Aorta (tissue), 5 donors: ENCODE measurements at regions not wholly inside any gene's neighbourhood (a gene's known extent, or its start where the extent isn't known, plus 50 kb on each side); places are given as distances from the start of the nearest gene placed in this dataset.

ENCODE experiments used
- ATAC-seq: fragments of 200-7000 bp; cut with Tn5 transposase; one replicate; pipeline ENCODE4 v1.9.1; 2022; ENCODE audit warnings: moderate library complexity; ENCODE audit not compliant: low FRiP score
- DNase-seq, 2 donors: peaks; one replicate each; pipeline ENCODE4 v3.0.0-alpha.2; 2020
- H3K27ac ChIP-seq, 2 donors: one replicate each; pipeline ENCODE4 v1.5.1; 2013; ENCODE audit warnings: low read length in 2 of 2, mild to moderate bottlenecking in 2 of 2, moderate library complexity in 2 of 2, control low read depth in 1 of 2, inconsistent platforms in 1 of 2, low read depth in 1 of 2
- H3K27me3 ChIP-seq, 2 donors: one replicate each; pipeline ENCODE4 v1.6.1; 2013; ENCODE audit warnings: control low read depth in 1 of 2, low read length in 1 of 2, mild to moderate bottlenecking in 1 of 2, moderate library complexity in 1 of 2; ENCODE audit not compliant: insufficient read depth in 2 of 2, control insufficient read depth in 1 of 2
- H3K36me3 ChIP-seq, 2 donors: one replicate each; pipeline ENCODE4 v1.6.1; 2013; ENCODE audit warnings: control low read depth in 1 of 2, low read length in 1 of 2, mild to moderate bottlenecking in 1 of 2; ENCODE audit not compliant: insufficient read depth in 2 of 2, control insufficient read depth in 1 of 2
- H3K4me1 ChIP-seq, 2 donors: one replicate each; pipeline ENCODE4 v1.6.1; 2013; ENCODE audit warnings: low read length in 2 of 2, control low read depth in 1 of 2, mild to moderate bottlenecking in 1 of 2, moderate library complexity in 1 of 2; ENCODE audit not compliant: insufficient read depth in 2 of 2, control insufficient read depth in 1 of 2
- H3K4me3 ChIP-seq, 2 donors: one replicate each; pipeline ENCODE4 v1.5.1; 2013; ENCODE audit warnings: low read length in 2 of 2, control low read depth in 1 of 2, mild to moderate bottlenecking in 1 of 2
- H3K9me3 ChIP-seq: one replicate; pipeline ENCODE4 v1.6.1; 2013; ENCODE audit warnings: mild to moderate bottlenecking, low read length; ENCODE audit not compliant: control insufficient read depth
- WGBS, 2 donors: extraction: QIAGEN DNeasy Blood & Tissue Kit; methylation state at CpG; one replicate each; pipeline ENCODE4 v1.1.7; 2013; 5-methylcytosine and 5-hydroxymethylcytosine counted together
- intact Hi-C, 2 donors: fragments of 100-400 bp; cut with DNase I; formaldehyde crosslinking; loops; one replicate each; pipeline versions ENCODE4 v1.14.2 to v1.15.0; 2022
- donor health status: healthy with polysubstance abuse.
- donor health status: Bipolar disorder and iron deficiency.
- donor health status: DM: no; HTN: no; CAD: no.
- donor health status: DM: no; HTN: no; CAD: no.
- donor health status: DM: yes; HTN: yes; CAD: no.

DNA sequence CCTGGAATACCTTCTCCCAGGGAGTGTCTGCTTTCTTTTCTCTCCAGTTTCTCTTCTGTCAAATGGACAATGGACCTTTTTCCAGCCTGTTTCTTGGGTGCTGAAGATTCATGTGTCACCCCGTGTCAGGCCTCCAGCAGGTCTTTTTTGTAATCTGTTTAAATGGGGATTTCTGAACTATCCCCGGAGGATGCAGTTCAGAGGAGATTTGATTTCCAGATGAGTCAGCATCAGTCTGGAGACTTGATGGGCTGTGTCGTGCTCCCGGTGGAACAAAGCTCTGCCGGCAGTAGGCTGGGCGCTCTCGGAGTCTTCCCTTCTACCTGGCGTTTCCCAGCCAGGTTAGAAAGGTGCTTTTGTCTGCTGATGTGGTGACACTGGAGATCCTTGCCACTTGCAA is 440.6 kb downstream of the HS3ST3B1 start:
- Histone ChIP-seq H3K27ac (no peak overlapping the region), H3K36me3 (no peaks in the 10 kb centered on the region), H3K9me3 (no peaks in the 10 kb centered on the region), H3K27me3 (no peaks in the 10 kb centered on the region), H3K4me1 (no peaks in the 10 kb centered on the region), H3K4me3 (no peak overlapping the region)
- WGBS, 2 donors, result 60 to 67% methylated on average over 8 of the region's 8 CpGs
- ATAC-seq (no peak), DNase-seq (no peak)
- intact Hi-C loops, result no loop called here

DNA sequence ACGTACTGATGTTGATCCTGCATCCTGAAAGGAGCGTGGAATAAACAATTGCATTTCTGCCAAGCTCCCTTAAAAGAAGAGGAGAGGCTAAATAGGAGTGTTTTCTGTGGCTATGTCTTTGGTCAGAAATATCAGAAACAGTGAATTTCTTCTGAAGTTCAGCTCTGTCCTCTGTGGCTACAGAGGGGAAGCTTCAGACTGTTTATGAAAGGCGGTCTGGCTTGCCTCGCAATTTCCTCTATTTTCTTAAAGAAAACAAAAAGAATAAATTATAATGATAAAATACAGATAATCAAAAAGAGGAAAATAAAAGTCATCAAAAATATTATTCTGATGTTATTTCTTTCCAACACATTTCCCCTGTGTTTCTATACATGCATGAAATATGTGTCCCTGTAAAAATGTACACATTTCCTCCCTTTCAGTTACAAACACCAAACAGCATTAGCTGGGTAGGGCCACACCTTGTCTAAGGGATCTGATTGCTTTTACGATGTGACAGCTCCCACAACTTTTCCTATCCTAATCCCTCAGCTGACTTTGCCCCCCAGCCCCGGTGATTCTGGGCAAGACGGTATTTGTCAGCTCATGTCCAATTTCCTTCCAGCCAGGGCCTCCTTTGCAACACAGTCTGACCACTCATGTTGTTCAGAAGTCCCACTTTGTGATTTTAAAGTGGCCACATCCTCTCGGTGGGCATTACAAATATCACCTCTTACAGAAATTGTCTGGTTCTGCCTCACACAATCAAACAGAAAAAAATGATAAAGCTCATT is 439.0 kb downstream of the HS3ST3B1 start:
- no peaks in the 10 kb centered on the region for H3K9me3 ChIP-seq
- no peak overlapping the region for H3K27ac ChIP-seq
- WGBS, 2 donors, result 40 to 51% methylated on average over 8 of the region's 8 CpGs
- no peaks in the 10 kb centered on the region for H3K4me1 ChIP-seq
- intact Hi-C loops, result no loop called here
- no peaks in the 10 kb centered on the region for H3K36me3 ChIP-seq
- no peaks in the 10 kb centered on the region for H3K27me3 ChIP-seq
- no peak for DNase-seq
- ATAC-seq, result no peak
- H3K4me3 ChIP-seq, result no peak overlapping the region

DNA sequence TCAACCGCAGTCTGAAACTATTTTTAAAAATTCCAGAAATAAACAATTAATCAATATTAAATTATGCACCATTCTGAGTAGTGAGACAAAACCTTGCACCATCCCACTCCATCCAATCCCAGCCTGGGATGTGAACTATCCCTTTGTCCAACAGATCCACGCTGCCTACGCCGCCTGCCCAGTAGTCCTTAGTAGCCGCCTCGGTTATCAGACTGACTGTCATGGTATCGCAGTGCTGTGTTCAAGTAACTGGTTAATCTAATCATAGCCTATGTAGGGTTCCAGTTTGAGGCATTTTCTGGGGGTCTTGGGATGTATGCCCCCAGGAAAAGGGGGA is 437.7 kb downstream of the HS3ST3B1 start:
- DNase-seq (no peak), ATAC-seq (no peak)

DNA sequence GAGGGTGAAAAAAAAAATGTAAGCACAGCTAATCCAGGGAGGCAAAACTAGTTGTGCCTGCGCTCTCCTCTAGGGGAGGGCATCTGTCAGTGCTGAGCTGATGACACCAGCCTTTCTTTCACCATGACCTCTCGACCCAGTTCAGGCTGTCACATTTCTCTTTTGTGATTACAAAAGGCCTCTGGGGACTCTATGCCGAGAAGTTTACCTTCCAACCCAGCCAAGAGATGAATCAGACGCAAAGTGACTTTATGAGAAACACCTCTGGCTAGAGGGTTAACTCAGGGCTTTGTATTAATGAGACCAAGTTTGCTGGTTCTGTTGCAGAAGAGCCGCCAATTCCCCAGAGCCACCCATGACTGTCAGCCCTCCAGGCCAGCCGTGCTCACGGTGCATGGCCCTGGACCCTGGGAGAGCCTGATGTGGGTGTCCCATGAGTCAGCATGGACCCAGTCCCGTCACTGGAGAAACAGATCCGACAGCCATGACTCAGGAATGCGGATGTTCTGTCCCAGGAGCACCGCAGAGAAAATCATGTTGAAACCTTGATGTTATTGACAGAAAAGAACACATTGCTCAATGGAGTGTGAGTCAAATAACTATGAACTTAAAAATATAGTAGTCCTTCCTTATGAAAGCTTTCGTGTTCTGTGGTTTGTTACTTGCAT is 437.2 kb downstream of the HS3ST3B1 start:
- intact Hi-C loops, result no loop called here
- ATAC-seq, result peak; percentile 62
- Histone ChIP-seq H3K27me3 (no peaks in the 10 kb centered on the region), H3K27ac (no peak overlapping the region), H3K36me3 (no peaks in the 10 kb centered on the region), H3K4me1 (no peaks in the 10 kb centered on the region), H3K4me3 (no peak overlapping the region), H3K9me3 (no peaks in the 10 kb centered on the region)
- 20 to 23% methylated on average over 12 of the region's 12 CpGs for WGBS, 2 donors
- peak; percentile 71 to 82 for DNase-seq

More for the DNA sequence above, 437.7 kb downstream of the HS3ST3B1 start:
- no peaks in the 10 kb centered on the region for H3K9me3 ChIP-seq
- H3K27ac ChIP-seq, result no peak overlapping the region
- 89 to 91% methylated on average over 7 of the region's 7 CpGs for WGBS, 2 donors
- no peaks in the 10 kb centered on the region for H3K36me3 ChIP-seq
- no peaks in the 10 kb centered on the region for H3K4me1 ChIP-seq
- no peak overlapping the region for H3K4me3 ChIP-seq
- intact Hi-C loops, result no loop called here
- no peaks in the 10 kb centered on the region for H3K27me3 ChIP-seq

DNA sequence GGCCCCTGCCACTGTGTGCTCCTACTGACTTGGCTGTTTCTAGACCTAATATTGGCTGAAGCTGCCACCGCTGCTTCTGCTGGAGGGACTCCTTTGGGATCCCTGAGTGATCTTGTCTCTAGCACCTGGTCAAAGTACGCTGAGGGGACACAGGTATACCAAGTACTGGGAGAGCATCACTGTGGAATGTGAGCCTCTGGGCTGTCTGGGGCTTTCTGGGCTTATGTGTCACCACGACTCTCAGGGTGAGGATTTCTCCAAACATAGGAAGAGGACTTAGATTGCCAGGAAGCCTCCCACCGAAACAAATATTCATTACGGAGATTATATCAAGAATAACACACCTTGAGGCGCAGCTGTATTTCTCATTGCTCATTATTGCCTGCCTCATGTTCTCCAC is 435.8 kb downstream of the HS3ST3B1 start:
- Histone ChIP-seq H3K4me1 (no peaks in the 10 kb centered on the region), H3K36me3 (no peaks in the 10 kb centered on the region), H3K4me3 (no peak overlapping the region), H3K9me3 (peaks cover under 1% of the 10 kb centered on the region), H3K27ac (no peak overlapping the region), H3K27me3 (no peaks in the 10 kb centered on the region)
- WGBS, 2 donors, result 69 to 72% methylated on average over 6 of the region's 6 CpGs
- ATAC-seq (no peak), DNase-seq (no peak)
- intact Hi-C loops, result no loop called here

DNA sequence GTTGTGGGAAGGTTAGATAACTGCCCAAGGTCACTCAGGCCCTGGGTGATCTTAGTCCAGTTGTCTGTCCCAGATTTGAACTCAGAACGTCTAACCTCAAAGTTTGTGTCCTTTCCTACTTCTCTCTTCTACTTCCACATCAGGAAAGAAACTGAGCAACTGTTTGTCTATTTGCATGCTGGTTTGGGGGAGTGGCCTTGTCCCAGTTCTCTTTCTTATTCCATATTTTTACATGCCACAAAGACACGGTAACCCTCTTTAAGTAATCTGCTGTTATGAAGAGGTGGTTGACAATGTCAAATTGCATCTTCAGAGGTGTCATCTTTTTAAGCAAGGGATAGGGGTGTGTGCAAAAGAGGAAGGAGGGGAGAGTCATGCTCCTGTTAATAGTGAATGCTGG is 432.5 kb downstream of the HS3ST3B1 start:
- Histone ChIP-seq H3K27me3 (no peaks in the 10 kb centered on the region), H3K36me3 (no peaks in the 10 kb centered on the region), H3K4me1 (no peaks in the 10 kb centered on the region), H3K9me3 (peaks cover 1% of the 10 kb centered on the region), H3K27ac (no peak overlapping the region), H3K4me3 (no peak overlapping the region)
- 85 to 94% methylated on average over 2 of the region's 2 CpGs for WGBS, 2 donors
- intact Hi-C loops, result no loop called here
- DNase-seq (no peak), ATAC-seq (no peak)

DNA sequence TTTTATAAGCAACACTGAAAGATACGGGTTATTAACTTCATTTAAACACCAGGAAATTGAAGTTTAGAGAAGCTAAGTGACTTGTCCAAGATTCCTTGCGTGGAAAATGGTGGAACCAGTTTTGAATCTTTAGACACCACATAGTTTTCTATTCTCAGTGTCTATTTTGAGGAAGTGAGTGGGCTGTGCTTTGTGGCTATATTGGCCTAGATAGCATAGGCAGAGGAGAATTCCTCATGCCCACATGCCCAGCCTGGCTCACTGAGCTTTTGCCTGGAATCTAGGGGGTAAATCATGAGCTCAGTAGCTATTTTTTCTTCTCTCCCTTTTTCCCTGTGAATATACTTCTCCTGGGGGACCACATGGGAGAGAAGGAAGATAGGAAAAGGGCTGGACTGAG is 431.3 kb downstream of the HS3ST3B1 start:
- Histone ChIP-seq H3K4me3 (no peak overlapping the region), H3K27ac (no peak overlapping the region), H3K36me3 (no peaks in the 10 kb centered on the region), H3K27me3 (no peaks in the 10 kb centered on the region), H3K4me1 (no peaks in the 10 kb centered on the region), H3K9me3 (peaks cover 1% of the 10 kb centered on the region)
- DNase-seq, result no peak
- intact Hi-C loops, result no loop called here
- no peak for ATAC-seq
- WGBS, 2 donors, result 77 to 81% methylated on average over 2 of the region's 2 CpGs

DNA sequence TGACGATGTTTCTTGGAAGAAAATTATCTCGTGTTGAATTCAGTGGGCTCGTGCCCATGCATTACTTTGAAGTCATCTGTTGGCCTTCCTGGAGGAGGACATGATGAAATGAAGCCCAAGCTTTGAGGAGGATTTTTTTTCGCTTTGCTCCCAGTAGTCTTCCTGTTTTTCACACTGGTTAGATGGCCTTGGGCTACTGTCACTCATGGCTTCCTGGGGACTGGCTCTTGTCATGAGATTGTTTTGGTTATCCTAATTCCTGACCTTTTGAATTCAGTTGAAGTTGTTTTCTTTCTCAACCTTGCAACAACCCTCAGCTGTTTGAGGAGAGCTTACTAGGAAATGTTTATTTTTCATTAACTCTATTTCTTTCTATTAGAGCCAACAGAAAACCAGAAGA is 430.7 kb downstream of the HS3ST3B1 start:
- intact Hi-C loops, result no loop called here
- 61 to 78% methylated on average over 4 of the region's 4 CpGs for WGBS, 2 donors

DNA sequence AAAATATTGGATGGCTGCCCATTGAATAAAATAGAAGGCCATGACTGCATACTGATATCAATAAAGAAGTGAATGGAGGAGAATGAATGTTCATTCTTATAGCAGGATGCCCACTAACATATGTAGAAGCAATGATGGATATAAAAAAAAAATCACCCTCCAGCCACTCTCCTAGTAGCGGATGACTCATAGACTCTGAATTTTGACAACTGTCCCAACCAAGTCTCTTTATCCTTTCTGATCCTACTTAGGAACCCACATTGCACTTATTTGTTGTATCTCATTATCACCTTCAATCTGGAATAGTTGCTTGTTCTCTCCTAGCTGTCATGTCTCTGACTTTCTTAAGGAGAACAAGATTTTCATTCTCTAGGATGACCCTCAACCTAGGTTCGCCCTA is 429.9 kb downstream of the HS3ST3B1 start:
- Histone ChIP-seq H3K9me3 (peaks cover 1% of the 10 kb centered on the region), H3K27me3 (no peaks in the 10 kb centered on the region), H3K4me1 (no peaks in the 10 kb centered on the region), H3K36me3 (no peaks in the 10 kb centered on the region), H3K27ac (no peak overlapping the region), H3K4me3 (no peak overlapping the region)
- ATAC-seq, result no peak
- DNase-seq, result no peak
- 91 to 92% methylated on average over 2 of the region's 2 CpGs for WGBS, 2 donors
- intact Hi-C loops, result no loop called here

More for the DNA sequence above, 430.7 kb downstream of the HS3ST3B1 start:
- no peaks in the 10 kb centered on the region for H3K4me1 ChIP-seq
- no peak for ATAC-seq
- no peak overlapping the region for H3K27ac ChIP-seq
- H3K27me3 ChIP-seq, result no peaks in the 10 kb centered on the region
- H3K9me3 ChIP-seq, result peaks cover 1% of the 10 kb centered on the region
- no peak for DNase-seq
- no peak overlapping the region for H3K4me3 ChIP-seq
- H3K36me3 ChIP-seq, result no peaks in the 10 kb centered on the region
